CD4-positive, alpha-beta memory T cell (primary cell): ENCODE measurements at regions not wholly inside any gene's neighbourhood (a gene's known extent, or its start where the extent isn't known, plus 50 kb on each side); places are given as distances from the start of the nearest gene placed in this dataset.

Source experiments
- CTCF ChIA-PET: fragments of 350-600 bp; sonication (Branson Sonifier 250); formaldehyde crosslinking; loops from one replicate; lab custom pipeline; 2021; ENCODE audit warnings: inconsistent platforms; ENCODE audit not compliant: partially characterized antibody; lab: Charles Lee
- POLR2A ChIA-PET: fragments of 350-600 bp; sonication (Branson Sonifier 250); formaldehyde crosslinking; loops from one replicate; lab custom pipeline; 2021; ENCODE audit not compliant: partially characterized antibody; lab: Charles Lee
- DNase-seq, 5 donors: peaks; one replicate each; pipeline versions ENCODE4 v3.0.0 to v3.0.0-alpha.2; 2020 to 2022; ENCODE audit warnings: mixed read lengths in 1 of 5
- H3K27ac ChIP-seq: one replicate; pipeline ENCODE4 v1.7.0; 2013; ENCODE audit warnings: low read depth, low read length
- H3K27me3 ChIP-seq: 2 replicates; pipeline ENCODE4 v1.7.0; 2013; ENCODE audit warnings: mild to moderate bottlenecking, low read length, moderate library complexity; ENCODE audit not compliant: insufficient read depth
- H3K36me3 ChIP-seq: 2 replicates; pipeline ENCODE4 v1.7.0; 2013; ENCODE audit warnings: mild to moderate bottlenecking, low read length, moderate library complexity; ENCODE audit not compliant: insufficient read depth
- H3K4me1 ChIP-seq: 2 replicates; pipeline ENCODE4 v1.7.0; 2013; ENCODE audit warnings: mild to moderate bottlenecking, low read length, moderate library complexity; ENCODE audit not compliant: insufficient read depth
- H3K4me3 ChIP-seq, 2 donors: one replicate each; pipeline ENCODE4 v1.7.0; 2013; ENCODE audit warnings: low read length in 2 of 2, mild to moderate bottlenecking in 1 of 2
- H3K9me3 ChIP-seq, 2 donors: one replicate each; pipeline ENCODE4 v1.7.0; 2013; ENCODE audit warnings: low read length in 2 of 2, control low read depth in 1 of 2; ENCODE audit not compliant: control insufficient read depth in 1 of 2
- H3K27ac Mint-ChIP-seq, 7 donors: one replicate each; pipeline ENCODE4 v1.8.0; 2020 to 2021; ENCODE audit warnings: mixed read lengths in 7 of 7, mild to moderate bottlenecking in 6 of 7, inconsistent platforms in 3 of 7, moderate library complexity in 3 of 7
- H3K27me3 Mint-ChIP-seq, 2 donors: one replicate each; pipeline ENCODE4 v1.8.0; 2020 to 2021; ENCODE audit warnings: mixed read lengths in 2 of 2
- H3K36me3 Mint-ChIP-seq, 2 donors: one replicate each; pipeline ENCODE4 v1.8.0; 2020 to 2021; ENCODE audit warnings: mixed read lengths in 2 of 2, inconsistent platforms in 1 of 2, mild to moderate bottlenecking in 1 of 2
- H3K4me1 Mint-ChIP-seq, 4 donors: one replicate each; pipeline ENCODE4 v1.8.0; 2020 to 2021; ENCODE audit warnings: mixed read lengths in 4 of 4, mild to moderate bottlenecking in 1 of 4
- H3K4me3 Mint-ChIP-seq, 8 donors: one replicate each; pipeline ENCODE4 v1.8.0; 2020 to 2021; ENCODE audit warnings: mixed read lengths in 8 of 8, mild to moderate bottlenecking in 7 of 8, moderate library complexity in 6 of 8, inconsistent platforms in 3 of 8
- H3K9me3 Mint-ChIP-seq, 8 donors: one replicate each; pipeline ENCODE4 v1.8.0; 2020 to 2021; ENCODE audit warnings: mixed read lengths in 8 of 8, mild to moderate bottlenecking in 5 of 8, inconsistent platforms in 3 of 8, moderate library complexity in 1 of 8
- intact Hi-C: fragments of 100-400 bp; cut with micrococcal nuclease; formaldehyde crosslinking; loops from one replicate; pipeline ENCODE4 v1.15.1; 2023

GRCh38 chr11:44404736-44405395 lies 94.9 kb upstream of the ALX4 start:
- Mint-ChIP-seq H3K36me3 (no peaks in the 10 kb centered on the region), H3K27ac (no peak overlapping the region), H3K4me3 (no peak overlapping the region), H3K4me1 (peaks cover 0 to 3% (median 1%) of the 10 kb centered on the region in 4 donors), H3K9me3 (no peaks in the 10 kb centered on the region), H3K27me3 (peaks cover 11 to 22% of the 10 kb centered on the region in 2 donors)
- Histone ChIP-seq H3K36me3 (no peaks in the 10 kb centered on the region), H3K27ac (no peak overlapping the region), H3K4me1 (no peaks in the 10 kb centered on the region), H3K4me3 (no peak overlapping the region), H3K27me3 (peaks cover 5% of the 10 kb centered on the region), H3K9me3 (no peaks in the 10 kb centered on the region)
- intact Hi-C loops = no loop called here
- no peak for DNase-seq
- ChIA-PET CTCF (no interaction called here), POLR2A (no interaction called here)

GRCh38 chr11:44407211-44407996 lies 97.5 kb upstream of the ALX4 start:
- H3K9me3 Mint-ChIP-seq = peaks cover 0 to 6% (median 1%) of the 10 kb centered on the region in 8 donors
- no peak overlapping the region for H3K4me3 Mint-ChIP-seq
- no peak for DNase-seq
- Histone ChIP-seq H3K4me3 (no peak overlapping the region), H3K27ac (no peak overlapping the region), H3K27me3 (peaks cover 5% of the 10 kb centered on the region), H3K4me1 (no peaks in the 10 kb centered on the region), H3K9me3 (no peaks in the 10 kb centered on the region), H3K36me3 (no peaks in the 10 kb centered on the region)
- intact Hi-C loops = no loop called here
- ChIA-PET CTCF (no interaction called here), POLR2A (no interaction called here)
- H3K4me1 Mint-ChIP-seq = no peaks in the 10 kb centered on the region
- peaks cover 13 to 34% of the 10 kb centered on the region in 2 donors for H3K27me3 Mint-ChIP-seq
- no peaks in the 10 kb centered on the region for H3K36me3 Mint-ChIP-seq
- H3K27ac Mint-ChIP-seq = no peak overlapping the region

GRCh38 chr11:44408141-44408540 lies 98.2 kb upstream of the ALX4 start:
- ChIA-PET CTCF (no interaction called here), POLR2A (no interaction called here)
- Mint-ChIP-seq H3K9me3 (peaks cover 0 to 6% (median 1%) of the 10 kb centered on the region in 8 donors), H3K27me3 (peaks cover 12 to 37% of the 10 kb centered on the region in 2 donors), H3K36me3 (no peaks in the 10 kb centered on the region), H3K4me3 (no peak overlapping the region), H3K27ac (no peak overlapping the region), H3K4me1 (no peaks in the 10 kb centered on the region)
- H3K27me3 ChIP-seq = peaks cover 5% of the 10 kb centered on the region
- H3K27ac ChIP-seq = no peak overlapping the region
- no peaks in the 10 kb centered on the region for H3K4me1 ChIP-seq
- intact Hi-C loops = no loop called here
- H3K9me3 ChIP-seq = no peaks in the 10 kb centered on the region
- H3K36me3 ChIP-seq = no peaks in the 10 kb centered on the region
- no peak for DNase-seq
- H3K4me3 ChIP-seq = no peak overlapping the region

- CTCF ChIA-PET = no interaction called here
- no peaks in the 10 kb centered on the region for H3K9me3 ChIP-seq
- no peaks in the 10 kb centered on the region for H3K4me1 ChIP-seq
- H3K4me1 Mint-ChIP-seq = no peaks in the 10 kb centered on the region
- no peak overlapping the region for H3K4me3 Mint-ChIP-seq
- no peak for DNase-seq
- peaks cover 11 to 37% of the 10 kb centered on the region in 2 donors for H3K27me3 Mint-ChIP-seq
- no peak overlapping the region for H3K27ac Mint-ChIP-seq
- no peaks in the 10 kb centered on the region for H3K36me3 Mint-ChIP-seq
- H3K27ac ChIP-seq = no peak overlapping the region
- no peaks in the 10 kb centered on the region for H3K36me3 ChIP-seq
- H3K27me3 ChIP-seq = peaks cover 5% of the 10 kb centered on the region
- peaks cover 0 to 6% (median 1%) of the 10 kb centered on the region in 8 donors for H3K9me3 Mint-ChIP-seq
- intact Hi-C loops = no loop called here
- H3K4me3 ChIP-seq = no peak overlapping the region
- POLR2A ChIA-PET = no interaction called here
Observed at GRCh38 chr11:44408711-44409470, 99.0 kb upstream of the ALX4 start.

- Mint-ChIP-seq H3K4me1 (no peaks in the 10 kb centered on the region), H3K27me3 (peaks cover 11 to 37% of the 10 kb centered on the region in 2 donors), H3K36me3 (no peaks in the 10 kb centered on the region), H3K9me3 (peaks cover 0 to 6% (median 1%) of the 10 kb centered on the region in 8 donors), H3K4me3 (no peak overlapping the region), H3K27ac (no peak overlapping the region)
- H3K4me3 ChIP-seq = no peak overlapping the region
- ChIA-PET POLR2A (no interaction called here), CTCF (no interaction called here)
- DNase-seq = no peak
- no peak overlapping the region for H3K27ac ChIP-seq
- no peaks in the 10 kb centered on the region for H3K4me1 ChIP-seq
- intact Hi-C loops = no loop called here
- no peaks in the 10 kb centered on the region for H3K9me3 ChIP-seq
- H3K27me3 ChIP-seq = peaks cover under 1% of the 10 kb centered on the region
- H3K36me3 ChIP-seq = no peaks in the 10 kb centered on the region
Observed at GRCh38 chr11:44409558-44410236, 99.8 kb upstream of the ALX4 start.

GRCh38 chr11:44416776-44417175 lies 106.8 kb upstream of the ALX4 start:
- H3K4me1 ChIP-seq = no peaks in the 10 kb centered on the region
- no peaks in the 10 kb centered on the region for H3K27me3 ChIP-seq
- no peaks in the 10 kb centered on the region for H3K36me3 ChIP-seq
- no peak overlapping the region for H3K27ac Mint-ChIP-seq
- peaks cover 10 to 31% of the 10 kb centered on the region in 2 donors for H3K27me3 Mint-ChIP-seq
- intact Hi-C loops = no loop called here
- POLR2A ChIA-PET = no interaction called here
- no peak for DNase-seq
- CTCF ChIA-PET = no interaction called here
- peaks cover 0 to 5% (median 0%) of the 10 kb centered on the region in 8 donors for H3K9me3 Mint-ChIP-seq
- H3K4me3 Mint-ChIP-seq = no peak overlapping the region
- H3K9me3 ChIP-seq = no peaks in the 10 kb centered on the region
- H3K4me1 Mint-ChIP-seq = peaks cover 0 to 1% (median 0%) of the 10 kb centered on the region in 4 donors
- no peaks in the 10 kb centered on the region for H3K36me3 Mint-ChIP-seq
- no peak overlapping the region for H3K27ac ChIP-seq
- H3K4me3 ChIP-seq = no peak overlapping the region
